ENCODE measurements at regions not wholly inside any gene's neighbourhood (a gene's known extent, or its start where the extent isn't known, plus 50 kb on each side); places are given as distances from the start of the nearest gene placed in this dataset.

DNA sequence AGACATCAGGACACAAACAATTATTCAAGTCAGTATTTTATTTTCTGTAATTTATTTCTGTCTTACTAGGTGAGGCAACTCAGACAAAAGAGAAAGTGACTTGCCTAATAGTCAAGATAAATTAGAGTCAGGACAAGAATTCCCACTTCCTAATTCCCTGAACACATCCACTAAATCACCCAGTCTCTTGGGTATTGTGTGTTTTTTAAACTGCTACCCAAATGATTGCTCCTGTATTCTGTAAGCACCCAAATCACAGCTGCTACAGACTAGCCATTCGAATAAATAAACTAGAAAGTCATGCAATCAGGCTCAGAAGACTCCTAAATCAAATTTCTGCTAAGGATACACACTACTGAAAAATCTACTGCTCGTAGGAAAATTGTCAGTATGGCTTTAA, 263.0 kb downstream of the DUSP6 start:
- ATAC-seq (ENCODE audit: low FRiP score in 2 of 2) (no peak), DNase-seq (no peak)
- Histone ChIP-seq H3K36me3 (no peaks in the 10 kb centered on the region), H3K4me1 (peaks cover 0 to 11% (median 0%) of the 10 kb centered on the region in 4 donors), H3K4me3 (no peak overlapping the region), H3K27ac (no peak overlapping the region), H3K9me3 (peaks cover 0 to 11% (median 8%) of the 10 kb centered on the region in 4 donors), H3K27me3 (no peaks in the 10 kb centered on the region)
- 86 to 92% methylated on average over 2 of the region's 2 CpGs for WGBS, 2 donors
- TF ChIP-seq, protein P1, sequence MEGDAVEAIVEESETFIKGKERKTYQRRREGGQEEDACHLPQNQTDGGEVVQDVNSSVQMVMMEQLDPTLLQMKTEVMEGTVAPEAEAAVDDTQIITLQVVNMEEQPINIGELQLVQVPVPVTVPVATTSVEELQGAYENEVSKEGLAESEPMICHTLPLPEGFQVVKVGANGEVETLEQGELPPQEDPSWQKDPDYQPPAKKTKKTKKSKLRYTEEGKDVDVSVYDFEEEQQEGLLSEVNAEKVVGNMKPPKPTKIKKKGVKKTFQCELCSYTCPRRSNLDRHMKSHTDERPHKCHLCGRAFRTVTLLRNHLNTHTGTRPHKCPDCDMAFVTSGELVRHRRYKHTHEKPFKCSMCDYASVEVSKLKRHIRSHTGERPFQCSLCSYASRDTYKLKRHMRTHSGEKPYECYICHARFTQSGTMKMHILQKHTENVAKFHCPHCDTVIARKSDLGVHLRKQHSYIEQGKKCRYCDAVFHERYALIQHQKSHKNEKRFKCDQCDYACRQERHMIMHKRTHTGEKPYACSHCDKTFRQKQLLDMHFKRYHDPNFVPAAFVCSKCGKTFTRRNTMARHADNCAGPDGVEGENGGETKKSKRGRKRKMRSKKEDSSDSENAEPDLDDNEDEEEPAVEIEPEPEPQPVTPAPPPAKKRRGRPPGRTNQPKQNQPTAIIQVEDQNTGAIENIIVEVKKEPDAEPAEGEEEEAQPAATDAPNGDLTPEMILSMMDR (IDR thresholded peaks at IDR 0.05): no peak
- no peak for TF ChIP-seq POLR2A (IDR thresholded peaks at IDR 0.05)
- TF ChIP-seq POLR2AphosphoS5 (IDR thresholded peaks at IDR 0.05): no peak
- no peak for TF ChIP-seq EP300 (IDR thresholded peaks at IDR 0.05)

DNA sequence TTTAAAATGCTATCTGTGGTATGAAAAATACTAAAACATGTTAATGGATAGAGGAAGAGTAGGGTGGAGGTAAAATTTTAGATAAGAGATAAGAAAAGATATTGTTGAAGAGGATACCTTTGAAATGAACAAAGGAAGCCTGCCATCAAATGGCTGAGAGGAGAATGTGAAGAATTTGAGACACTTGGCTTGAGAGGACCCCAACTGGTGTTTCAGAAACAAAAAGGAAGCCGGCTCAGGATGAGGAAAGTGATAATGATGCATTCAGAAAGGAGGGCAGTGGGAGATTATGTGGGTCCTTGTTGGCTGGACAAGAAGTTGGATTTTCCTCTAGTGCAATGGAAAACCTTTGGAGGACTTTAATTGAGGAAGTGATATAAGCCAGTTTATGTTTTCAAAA, 264.4 kb downstream of the DUSP6 start:
- Histone ChIP-seq H3K4me1 (peaks cover 0 to 11% (median 0%) of the 10 kb centered on the region in 4 donors), H3K27ac (no peak overlapping the region), H3K9me3 (peaks cover 0 to 11% (median 8%) of the 10 kb centered on the region in 4 donors), H3K4me3 (no peak overlapping the region), H3K36me3 (no peaks in the 10 kb centered on the region), H3K27me3 (no peaks in the 10 kb centered on the region)
- no peak for TF ChIP-seq POLR2AphosphoS5 (IDR thresholded peaks at IDR 0.05)
- no peak for TF ChIP-seq EP300 (IDR thresholded peaks at IDR 0.05)
- TF ChIP-seq, protein P1 (IDR thresholded peaks at IDR 0.05): no peak
- no peak for TF ChIP-seq POLR2A (IDR thresholded peaks at IDR 0.05)
- DNase-seq: no peak
- ATAC-seq (ENCODE audit: low FRiP score in 2 of 2): no peak
- WGBS, 2 donors: 43 to 64% methylated on average over 1 of the region's 1 CpG

DNA sequence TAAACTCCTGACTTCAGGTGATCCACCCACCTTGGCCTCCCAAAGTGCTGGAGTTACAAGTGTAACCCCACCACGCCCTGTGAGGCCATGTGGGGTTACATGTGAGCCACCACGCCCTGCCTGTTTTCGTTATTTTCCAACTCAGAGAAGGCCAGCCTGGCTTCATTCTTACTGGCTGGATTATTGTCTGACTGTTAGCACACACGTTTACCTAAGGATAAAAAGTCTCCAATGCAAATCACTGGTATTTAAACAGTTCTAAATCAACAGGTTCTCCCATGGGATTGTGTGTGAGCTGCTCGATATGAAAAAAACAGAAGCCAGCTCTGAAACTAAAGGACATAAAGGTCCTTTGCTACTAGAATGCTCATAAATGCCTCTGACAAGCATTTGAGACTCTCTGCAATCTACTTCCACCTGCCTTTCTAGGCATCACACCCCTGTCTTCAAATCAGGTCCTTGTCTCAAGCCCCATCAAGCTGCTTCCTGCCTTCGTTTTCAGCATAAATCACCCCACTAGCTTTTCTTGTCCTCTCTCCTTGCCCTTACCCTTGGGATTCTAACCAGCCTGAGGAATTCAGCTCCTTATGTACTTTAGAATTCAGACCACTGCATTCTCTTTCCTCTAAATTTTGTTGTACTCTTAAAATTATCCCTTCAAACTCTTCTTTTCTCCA, 265.0 kb downstream of the DUSP6 start:
- Histone ChIP-seq H3K27ac (no peak overlapping the region), H3K27me3 (no peaks in the 10 kb centered on the region), H3K4me3 (no peak overlapping the region), H3K4me1 (peaks cover 0 to 11% (median 0%) of the 10 kb centered on the region in 4 donors), H3K9me3 (peaks cover 0 to 11% (median 8%) of the 10 kb centered on the region in 4 donors), H3K36me3 (no peaks in the 10 kb centered on the region)
- DNase-seq (no peak), ATAC-seq (ENCODE audit: low FRiP score in 2 of 2) (no peak)
- 62 to 66% methylated on average over 6 of the region's 6 CpGs for WGBS, 2 donors
- TF ChIP-seq, protein P1 (IDR thresholded peaks at IDR 0.05): no peak
- no peak for TF ChIP-seq POLR2AphosphoS5 (IDR thresholded peaks at IDR 0.05)
- no peak for TF ChIP-seq POLR2A (IDR thresholded peaks at IDR 0.05)
- TF ChIP-seq EP300 (IDR thresholded peaks at IDR 0.05): no peak

DNA sequence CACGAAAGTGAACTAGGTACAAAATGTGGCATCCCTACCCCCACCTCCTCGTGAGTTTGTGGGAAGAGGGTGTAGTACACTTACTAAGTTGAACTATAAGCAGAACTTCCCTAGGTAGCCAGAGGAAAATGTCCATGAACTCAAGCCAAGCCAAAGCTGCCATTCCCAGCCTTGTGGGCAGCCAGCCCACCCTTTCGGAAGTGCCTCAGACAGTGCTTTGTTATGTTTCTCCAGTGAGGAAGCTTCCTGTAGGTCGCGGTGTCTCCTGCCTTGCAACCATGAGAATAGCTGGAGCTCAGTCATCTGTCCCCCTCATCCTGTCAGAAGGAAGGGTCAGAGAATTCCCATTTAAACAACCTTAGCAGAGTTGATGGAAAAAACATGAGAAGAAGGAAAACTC, 266.9 kb downstream of the DUSP6 start:
- Histone ChIP-seq H3K36me3 (no peaks in the 10 kb centered on the region), H3K27ac (peak overlapping the region in 3 of 4 donors; percentile 2 to 44 (median 32)), H3K27me3 (no peaks in the 10 kb centered on the region), H3K4me3 (no peak overlapping the region), H3K4me1 (peaks cover 0 to 11% (median 0%) of the 10 kb centered on the region in 4 donors), H3K9me3 (no peaks in the 10 kb centered on the region)
- no peak for TF ChIP-seq POLR2A (IDR thresholded peaks at IDR 0.05)
- TF ChIP-seq EP300 (IDR thresholded peaks at IDR 0.05): no peak
- peak in 1 of 2 donors; percentile 55 for TF ChIP-seq POLR2AphosphoS5 (IDR thresholded peaks at IDR 0.05)
- WGBS, 2 donors: 61 to 62% methylated on average over 5 of the region's 5 CpGs
- DNase-seq (no peak), ATAC-seq (ENCODE audit: low FRiP score in 2 of 2) (no peak)

DNA sequence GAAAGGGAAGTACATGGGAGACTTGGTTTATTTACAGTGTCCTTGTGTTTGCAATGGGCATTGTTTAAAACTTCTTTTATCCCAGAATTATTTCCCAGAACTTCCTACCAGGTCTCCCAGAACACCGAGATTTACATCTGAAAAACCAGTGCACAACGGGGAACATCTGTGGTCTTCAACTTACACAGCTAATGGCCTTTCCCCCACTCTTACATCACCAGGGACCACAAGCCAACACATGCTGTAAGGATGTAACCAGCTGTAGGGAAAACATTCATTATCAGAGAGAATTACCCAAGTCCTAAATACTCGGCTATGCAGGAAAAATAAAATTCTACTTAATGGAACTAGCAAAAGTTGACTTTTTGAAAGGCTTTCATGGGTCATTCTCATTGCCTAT, 267.6 kb downstream of the DUSP6 start:
- peak overlapping the region in 2 of 4 donors; percentile 32 to 44 for H3K27ac ChIP-seq
- DNase-seq (no peak), ATAC-seq (ENCODE audit: low FRiP score in 2 of 2) (peak in 1 of 2 donors; percentile 54)
- TF ChIP-seq, protein P1 (IDR thresholded peaks at IDR 0.05): no peak
- no peak for TF ChIP-seq EP300 (IDR thresholded peaks at IDR 0.05)
- TF ChIP-seq POLR2AphosphoS5 (IDR thresholded peaks at IDR 0.05): no peak
- 51 to 60% methylated on average over 3 of the region's 3 CpGs for WGBS, 2 donors
- H3K4me1 ChIP-seq: peaks cover 0 to 11% (median 0%) of the 10 kb centered on the region in 4 donors
- no peaks in the 10 kb centered on the region for H3K9me3 ChIP-seq
- no peaks in the 10 kb centered on the region for H3K36me3 ChIP-seq
- no peak overlapping the region for H3K4me3 ChIP-seq
- no peaks in the 10 kb centered on the region for H3K27me3 ChIP-seq
